GM19452 (cell line): ENCODE measurements at regions not wholly inside any gene's neighbourhood (a gene's known extent, or its start where the extent isn't known, plus 50 kb on each side); places are given as distances from the start of the nearest gene placed in this dataset.

Experiments
- ATAC-seq: cut with Tn5 transposase; IDR thresholded peaks from one replicate; pipeline ENCODE4 v1.9.1; 2021; ENCODE audit not compliant: unreplicated experiment

DNA sequence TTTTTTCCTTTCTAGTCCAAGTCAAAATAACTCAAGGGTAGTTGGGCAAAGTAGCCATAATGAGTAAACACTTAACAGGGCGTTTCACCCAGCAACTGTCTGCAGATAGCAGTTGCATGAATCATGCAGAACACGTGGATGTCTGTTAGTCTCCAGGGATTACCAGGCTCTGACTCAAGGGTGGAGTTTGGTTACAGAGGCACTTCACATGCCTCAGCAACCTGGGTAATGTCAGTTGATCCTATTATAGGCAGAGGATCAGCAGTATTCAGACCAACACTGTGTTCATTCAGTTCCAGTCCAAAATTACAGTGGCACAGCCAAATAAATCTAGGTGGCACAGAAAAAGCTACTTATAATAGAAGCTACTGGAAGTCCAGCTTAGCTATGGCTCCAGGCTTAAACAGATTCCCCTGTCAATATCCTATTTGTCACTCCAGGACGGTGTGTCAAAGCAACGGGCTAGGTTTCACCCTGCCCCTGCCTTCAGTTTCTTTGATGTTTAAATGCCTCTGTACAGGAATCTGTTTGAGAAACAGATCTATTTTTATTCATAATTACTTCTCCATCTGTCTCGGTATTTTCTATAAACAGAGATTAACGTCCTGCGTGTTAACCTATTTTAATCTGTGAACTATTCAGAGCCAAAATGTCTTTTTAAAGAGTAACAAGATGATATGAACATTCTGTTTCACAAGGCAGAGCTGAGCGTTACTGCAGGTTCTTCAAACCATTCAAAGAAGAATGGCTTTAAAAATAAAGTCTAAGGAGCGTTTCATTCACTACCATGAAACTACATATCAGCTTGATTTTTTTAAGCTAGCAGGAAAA, 162.6 kb upstream of the AKR1E2 start:
- ATAC-seq: peak; percentile 89

DNA sequence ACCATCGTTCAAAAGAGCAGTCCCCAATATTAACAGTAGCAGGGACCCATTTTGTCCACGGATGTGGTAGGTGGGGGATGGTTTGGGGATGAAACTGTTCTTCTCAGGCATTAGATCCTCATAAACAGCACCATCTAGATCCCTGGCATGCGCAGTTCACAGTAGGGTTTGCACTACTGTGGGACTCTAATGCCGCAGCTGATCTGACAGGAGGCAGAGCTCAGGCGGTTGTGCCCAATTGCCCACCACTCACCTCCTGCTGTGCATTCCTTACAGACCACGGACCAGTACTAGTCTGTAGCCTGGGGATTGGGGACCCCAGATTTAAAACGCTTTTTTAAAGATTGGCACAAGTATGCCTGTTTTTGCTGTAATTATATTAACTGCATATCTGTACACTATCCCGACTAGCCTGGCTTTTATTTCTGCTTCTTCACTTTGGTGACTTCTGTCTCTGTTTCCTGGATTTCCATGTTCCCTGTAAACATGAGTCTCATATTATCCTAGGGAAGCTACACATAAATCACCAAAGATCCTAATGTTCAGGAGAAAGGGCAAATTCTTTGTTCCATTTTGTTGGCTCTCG, 163.3 kb upstream of the AKR1E2 start:
- no peak for ATAC-seq

DNA sequence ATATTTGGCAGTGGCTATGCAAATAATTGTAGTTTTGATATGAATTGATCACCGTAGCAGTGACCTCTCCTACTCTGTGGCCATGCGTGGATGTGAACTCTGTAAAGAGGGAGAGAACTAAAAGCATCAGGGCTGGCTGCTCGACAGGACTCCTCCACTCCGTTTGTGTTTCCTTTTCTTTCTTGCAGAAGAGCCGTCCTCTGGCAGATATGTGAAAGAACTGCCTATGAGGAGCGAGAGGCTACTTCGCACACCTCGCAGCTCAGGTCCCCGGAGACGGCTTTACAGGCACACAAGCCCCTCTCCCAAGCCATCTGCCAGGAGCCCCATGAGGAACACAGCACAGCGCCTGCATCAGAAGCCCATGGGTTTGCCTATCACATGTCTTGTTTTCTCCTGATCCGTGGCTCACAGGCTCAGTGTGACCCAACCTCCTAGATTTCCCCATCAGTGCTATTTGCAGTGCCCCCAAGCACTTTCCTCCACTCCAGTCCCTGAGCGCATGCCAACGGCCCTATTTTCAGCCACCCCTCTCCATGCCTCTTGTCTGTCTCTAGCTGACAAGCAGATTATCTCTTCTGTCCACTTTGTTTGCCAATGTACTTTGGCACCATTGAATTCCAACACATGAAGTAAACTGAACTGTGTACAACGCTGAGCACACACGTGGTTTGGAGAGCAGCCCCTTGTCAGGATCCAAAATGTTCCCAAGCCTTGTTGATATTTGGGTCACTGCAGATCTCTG, 164.3 kb upstream of the AKR1E2 start:
- no peak for ATAC-seq

DNA sequence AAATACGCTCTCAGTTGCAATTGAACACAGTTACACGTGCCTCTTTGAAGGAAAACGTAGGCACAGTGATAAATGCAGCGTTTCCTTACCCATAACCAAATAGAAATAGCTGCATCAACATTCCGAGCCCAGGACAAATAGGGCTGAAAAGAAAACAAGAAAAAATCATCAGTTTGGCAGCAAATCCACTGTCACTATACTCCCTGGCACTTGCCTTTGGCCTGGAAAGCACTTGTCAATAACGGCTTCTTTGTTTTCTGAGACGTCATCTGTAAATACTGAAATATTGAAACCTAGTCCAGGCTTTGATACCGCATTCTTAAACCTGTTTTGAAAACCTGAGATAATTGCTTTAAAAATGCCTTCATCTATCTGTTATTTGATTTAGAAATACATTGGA, 167.2 kb upstream of the AKR1E2 start:
- ATAC-seq: no peak

DNA sequence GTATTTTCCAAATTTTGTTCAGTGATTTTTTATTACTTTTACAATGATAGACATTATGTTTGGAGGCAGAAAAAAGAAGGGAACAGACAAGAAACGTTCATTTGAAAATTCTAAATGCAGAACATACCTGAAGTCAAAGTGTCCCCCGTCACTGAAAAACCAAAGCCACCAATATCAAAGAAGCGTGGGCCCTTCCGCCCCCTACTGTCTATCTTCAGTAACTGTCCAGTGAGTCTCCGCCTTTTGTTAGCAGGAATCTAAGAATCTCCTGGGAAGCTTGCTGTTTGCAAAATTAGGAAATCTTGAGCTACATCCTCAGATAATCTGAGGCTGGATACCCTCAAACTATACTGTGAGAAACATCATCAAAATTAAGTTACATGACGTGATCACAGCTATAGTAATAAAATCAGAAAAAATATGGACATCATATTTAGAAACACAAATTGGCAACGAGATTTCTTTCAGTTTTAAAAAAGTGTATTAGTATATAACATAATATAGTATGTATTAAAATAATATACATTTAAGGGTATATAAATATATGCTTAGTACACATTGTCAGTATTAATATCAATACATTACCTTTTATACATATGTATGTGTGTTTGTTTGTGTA, 169.3 kb upstream of the AKR1E2 start:
- no peak for ATAC-seq

DNA sequence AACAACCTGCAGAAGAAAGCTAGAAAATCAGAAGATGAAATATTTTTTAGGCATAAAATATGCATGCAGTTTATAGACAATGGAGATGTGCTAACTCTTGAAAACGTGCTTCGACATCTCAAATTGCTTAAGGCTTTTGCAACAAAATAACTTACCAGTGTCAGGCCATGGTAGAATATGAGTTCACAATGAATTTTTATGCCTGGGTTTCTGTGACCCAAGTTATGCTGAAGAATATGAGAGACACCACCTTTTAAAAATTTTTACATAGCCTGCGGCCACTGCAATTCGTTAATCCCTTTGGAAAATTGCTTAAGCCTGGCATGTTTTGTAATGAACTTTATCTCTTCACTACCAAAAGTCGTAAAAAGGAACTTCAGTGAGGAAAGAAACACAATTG, 170.1 kb upstream of the AKR1E2 start:
- ATAC-seq: no peak

DNA sequence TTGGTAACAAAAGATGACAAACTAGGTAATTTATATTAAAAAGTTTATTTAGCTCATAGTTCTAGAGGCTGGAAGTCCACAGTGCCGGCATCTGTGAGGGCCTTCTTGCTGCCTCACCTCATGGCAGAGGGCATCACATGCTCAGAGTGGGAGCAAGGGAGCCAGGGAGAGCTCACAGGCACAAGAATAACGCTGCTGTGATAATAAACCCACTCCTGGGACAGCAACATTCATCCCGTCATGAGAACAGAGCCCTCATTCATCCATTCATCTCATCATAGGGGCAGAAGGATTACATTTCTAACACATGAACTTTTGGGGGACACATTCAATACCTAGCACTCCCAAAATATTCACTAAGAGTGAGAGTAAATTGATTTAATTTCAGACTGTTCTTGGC, 170.6 kb upstream of the AKR1E2 start:
- ATAC-seq: no peak

DNA sequence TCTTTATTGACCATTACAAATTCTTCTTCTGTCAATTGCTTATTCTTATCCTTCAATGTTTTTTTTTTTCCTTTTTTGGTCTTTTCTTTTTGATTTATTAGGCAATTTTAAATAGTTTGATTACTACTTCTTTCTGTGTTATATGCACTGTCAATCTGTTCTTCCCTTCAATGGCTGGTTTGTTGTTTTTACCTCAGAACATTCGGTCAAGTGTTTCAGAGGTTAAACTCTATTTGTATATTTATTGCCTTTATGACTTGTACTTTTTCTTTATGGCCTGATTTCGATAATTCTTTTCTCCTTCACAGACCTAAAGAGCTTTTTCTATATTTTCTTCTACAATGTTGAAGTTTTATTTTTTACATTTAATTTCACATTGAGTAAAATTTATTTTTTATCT, 171.5 kb upstream of the AKR1E2 start:
- no peak for ATAC-seq

DNA sequence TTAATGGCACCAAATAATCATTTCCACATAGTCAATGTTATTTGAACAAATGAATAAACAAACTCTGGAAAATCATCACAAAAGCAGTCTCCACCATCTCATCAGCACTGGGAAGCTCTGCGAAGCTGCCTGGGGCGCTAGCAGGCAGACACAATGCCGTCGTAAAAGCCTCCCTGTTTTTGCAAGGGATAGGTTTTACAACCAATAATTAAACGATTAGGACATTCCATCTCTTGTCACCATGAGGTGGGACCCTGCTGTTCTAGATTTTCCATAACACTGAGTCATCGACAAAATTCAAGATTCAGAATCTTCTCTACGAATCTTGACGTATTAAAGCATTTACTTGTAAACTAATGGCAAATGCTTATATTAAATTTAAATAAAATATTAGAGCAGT, 172.8 kb upstream of the AKR1E2 start:
- no peak for ATAC-seq

DNA sequence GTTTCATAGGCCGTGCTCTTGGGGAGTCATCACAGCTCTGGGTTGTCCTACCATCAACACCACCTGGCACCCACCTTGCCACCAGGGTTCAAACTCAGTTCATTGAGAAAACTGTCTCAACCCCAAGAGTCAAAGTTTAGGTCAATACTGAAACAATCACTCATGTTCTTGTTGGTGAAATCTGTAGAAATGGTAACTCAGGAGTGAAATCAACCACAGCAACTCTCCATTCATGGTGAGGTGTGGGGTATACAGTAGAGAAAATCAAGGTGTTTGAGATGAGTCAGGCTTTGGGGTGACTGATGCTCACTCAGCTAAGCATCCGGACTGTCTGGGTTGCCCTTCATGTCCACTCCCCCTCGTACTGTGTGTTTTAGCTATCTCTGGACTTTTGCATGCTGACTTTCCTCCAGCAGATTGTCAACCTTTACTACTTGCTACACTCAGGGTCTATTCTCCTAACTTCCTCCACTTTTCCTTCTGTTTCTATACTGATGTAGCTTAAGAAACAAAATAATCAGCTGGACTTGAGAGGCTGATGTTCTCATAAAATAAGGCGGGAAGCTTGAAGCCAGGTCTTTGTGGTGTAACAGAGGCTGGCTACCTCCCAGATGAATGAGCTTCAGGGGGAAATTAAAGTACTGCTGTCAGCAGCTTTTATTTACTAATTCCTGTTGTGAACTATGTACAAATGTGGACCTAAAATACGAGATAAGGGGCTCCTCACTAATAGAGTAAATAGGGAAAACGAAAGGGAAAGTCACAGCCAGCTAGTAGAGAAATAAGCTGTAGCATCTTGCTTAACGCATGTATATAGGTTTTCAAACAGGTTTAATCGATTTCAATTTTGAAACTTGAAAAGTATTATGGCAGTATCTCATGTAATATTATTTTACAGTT, 173.6 kb upstream of the AKR1E2 start:
- ATAC-seq: peak; percentile 84

DNA sequence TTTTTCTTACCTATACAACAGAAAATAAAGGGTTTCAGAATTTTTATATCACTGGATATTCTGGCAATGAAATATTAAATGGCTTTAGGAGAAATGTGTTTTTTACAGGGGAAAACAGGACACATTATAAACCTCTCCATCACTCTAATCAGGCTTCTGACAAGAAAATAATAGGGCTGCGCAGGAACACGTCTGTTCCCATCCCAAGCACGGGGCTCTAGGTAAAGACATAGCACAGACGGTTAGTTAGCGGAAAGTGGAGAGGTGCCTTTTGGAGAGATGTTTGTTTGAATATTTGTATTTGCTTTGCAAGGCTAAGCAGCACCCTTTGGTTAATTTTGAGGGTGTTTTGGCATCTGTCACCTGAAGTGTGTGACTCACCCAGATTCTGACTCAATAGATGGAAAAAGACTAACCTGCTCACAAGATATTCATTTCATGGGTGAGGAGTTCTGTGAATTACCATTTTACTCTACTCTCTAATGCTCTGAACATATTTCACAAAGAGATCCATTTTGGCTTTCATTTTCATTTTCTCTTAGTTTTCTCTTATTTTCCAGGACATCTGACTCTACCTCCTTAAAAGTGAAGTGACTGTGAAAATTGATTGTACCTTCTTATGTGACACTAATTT, 174.5 kb upstream of the AKR1E2 start:
- peak; percentile 25 for ATAC-seq

DNA sequence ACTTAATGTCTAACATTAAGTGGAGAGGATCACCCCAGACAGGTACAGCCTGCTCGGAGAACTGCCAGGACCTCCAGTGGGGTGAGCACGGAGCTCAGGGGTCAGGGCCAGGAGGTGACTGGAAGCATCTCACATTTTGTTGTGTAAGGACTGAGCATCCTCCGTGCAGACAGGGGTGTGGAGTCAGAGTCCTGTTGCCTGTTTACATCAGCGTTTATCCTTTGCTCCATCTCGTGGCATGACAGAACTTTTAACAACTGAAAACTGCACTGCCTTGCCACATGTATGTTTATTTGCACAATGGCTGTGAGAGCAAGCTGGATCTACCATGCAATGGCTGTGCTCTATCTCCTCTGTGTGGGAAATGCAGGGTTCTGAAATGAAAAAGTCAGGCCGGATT, 175.4 kb upstream of the AKR1E2 start:
- ATAC-seq: no peak

DNA sequence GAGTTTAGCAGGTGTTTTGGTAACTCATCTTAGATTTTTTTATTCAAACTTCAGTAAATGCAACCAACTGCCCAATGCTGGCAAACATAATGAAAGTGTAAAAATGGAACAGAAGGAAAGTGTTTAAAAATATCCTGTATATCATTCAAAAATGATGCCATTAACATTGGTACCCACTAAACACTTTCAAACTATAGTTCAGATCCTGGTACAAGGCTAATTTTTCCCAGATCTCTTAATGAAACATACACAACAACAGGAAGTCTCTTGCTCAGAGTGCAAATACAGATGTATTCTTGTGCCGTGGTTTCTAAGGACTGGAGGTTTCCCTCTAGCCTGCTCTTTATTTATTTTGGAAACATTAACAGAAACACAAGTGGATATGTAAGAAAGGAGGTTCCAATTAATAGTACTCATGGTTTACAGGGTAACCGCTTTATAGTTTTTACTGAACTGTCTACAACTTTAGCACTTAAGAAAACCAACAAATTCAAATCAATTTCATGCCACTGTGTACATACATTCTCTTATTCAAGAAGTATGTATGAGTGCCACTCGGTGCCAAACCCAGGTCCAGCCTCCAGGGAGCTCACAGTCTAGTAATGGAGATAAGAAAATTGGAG, 176.0 kb upstream of the AKR1E2 start:
- ATAC-seq: no peak

DNA sequence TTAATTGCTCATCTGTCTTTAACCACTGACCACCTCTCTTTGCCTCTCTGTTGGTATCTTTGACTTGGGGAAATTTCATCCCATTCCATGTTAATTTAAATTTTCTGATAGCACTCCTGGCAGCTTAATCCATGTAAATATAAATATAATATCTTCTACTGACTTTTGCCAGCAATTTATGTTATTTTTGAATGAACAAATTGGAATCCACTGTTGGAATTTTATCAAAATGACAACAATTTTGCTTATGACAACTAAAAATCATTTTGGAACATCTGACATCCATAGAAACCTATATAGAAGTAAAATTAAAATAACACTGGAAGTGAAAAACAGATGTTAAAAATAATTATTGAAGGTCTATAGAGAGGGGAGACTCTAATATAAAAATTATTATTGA, 176.5 kb upstream of the AKR1E2 start:
- ATAC-seq: no peak

DNA sequence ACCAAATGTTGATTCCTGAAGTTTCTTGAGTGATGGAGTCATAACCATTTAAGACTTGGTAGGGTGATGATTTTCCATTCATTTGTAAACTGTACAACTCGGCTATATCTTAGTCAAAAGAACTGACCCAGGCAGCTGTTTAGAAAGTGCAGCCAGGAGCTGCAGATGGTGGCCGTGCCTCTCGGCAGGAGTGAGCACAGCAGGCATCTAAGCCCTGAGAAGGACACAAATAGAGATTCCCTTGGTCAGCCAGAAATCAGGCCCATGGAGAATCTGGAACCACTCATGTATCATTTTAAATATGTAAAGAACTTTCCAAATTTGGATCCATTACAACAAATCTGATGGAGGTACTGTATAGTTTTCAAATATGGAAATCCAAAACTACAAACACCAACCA, 177.0 kb upstream of the AKR1E2 start:
- no peak for ATAC-seq

DNA sequence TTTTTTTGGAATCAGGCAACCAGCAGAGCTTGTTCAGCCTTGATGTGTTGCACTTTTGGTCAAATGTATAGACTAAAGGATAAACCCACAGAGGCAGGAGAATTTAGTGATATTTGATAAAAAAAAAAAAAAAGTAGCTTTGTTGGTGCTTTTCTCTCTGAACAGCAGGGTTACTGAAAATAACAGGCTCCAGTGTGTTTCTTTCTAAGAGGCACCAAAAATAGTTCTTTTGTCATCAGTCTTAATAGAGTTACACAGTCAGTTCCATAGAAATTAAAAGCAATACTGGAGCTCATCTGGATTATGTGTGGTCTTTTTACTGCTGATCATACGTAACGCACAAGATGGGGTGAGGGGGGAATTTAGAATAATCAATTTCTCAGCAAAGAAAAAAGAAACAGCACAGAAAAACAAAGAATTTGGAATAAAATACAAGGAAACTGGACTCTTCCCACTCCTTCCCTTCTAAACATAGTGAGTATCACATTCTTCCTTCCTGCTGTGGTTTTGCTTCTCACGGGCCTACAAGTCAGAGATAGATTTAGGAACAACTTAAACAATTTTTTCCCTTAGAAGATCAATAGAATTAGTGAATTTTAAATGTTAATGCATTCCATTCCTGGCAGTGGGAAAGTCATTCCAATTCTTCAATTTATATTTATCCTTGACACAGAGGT, 178.8 kb upstream of the AKR1E2 start:
- ATAC-seq: no peak

DNA sequence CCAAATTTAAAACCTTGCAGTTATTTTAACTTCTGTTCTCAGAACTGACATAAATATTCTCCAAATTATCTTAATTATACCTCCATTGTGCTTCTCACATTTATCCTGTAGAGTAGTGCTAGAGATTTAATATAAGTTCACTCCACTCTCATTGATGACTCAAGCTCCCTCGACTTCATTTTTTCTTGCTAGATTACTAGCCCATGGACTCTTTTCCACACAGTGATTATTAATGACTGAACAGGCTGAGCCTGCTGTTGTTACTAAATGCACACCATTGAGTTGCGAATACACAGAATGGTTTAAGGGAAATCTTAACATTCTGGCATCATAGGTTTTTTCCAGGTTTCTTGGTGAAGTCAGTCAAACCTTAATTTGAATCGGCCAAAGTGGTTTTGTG, 179.5 kb upstream of the AKR1E2 start:
- no peak for ATAC-seq

DNA sequence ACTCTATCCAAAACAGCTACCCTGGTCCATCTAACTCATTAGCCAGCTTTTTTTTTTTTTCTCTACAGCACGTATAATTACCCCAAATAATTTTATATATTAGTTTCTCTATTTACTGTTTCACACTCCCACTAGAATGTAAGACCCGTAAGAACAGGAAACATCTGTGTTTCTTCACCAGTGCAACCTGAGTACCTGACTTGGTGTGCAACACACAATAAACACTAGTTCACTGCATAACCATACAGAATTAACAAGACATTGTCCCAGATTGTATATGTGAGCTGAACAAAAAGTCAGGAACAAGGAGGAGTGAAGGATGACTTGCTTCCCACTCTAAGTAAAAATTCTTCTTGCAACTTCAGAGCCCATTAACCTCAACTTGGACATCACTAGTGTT, 180.2 kb upstream of the AKR1E2 start:
- no peak for ATAC-seq

DNA sequence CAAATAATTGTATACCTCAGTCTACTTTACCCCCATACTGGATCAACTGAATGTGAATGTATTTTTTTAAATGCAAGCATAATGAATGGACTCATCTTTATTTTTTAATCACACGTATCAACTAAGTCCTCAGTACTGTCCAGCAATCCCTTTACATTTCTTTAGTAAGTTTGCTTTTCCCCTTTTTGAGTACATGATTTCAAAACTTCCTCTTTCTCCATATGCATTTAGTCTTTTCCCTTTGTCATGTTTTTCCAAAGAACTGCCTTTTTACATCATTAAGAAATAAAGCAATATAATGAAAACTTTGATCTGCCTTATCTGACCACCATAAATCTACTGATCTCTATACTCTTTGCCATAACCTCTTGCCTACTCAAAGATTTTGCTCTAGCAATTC, 182.5 kb upstream of the AKR1E2 start:
- no peak for ATAC-seq
